ENCODE measurements at regions not wholly inside any gene's neighbourhood (a gene's known extent, or its start where the extent isn't known, plus 50 kb on each side); places are given as distances from the start of the nearest gene placed in this dataset.

DNA sequence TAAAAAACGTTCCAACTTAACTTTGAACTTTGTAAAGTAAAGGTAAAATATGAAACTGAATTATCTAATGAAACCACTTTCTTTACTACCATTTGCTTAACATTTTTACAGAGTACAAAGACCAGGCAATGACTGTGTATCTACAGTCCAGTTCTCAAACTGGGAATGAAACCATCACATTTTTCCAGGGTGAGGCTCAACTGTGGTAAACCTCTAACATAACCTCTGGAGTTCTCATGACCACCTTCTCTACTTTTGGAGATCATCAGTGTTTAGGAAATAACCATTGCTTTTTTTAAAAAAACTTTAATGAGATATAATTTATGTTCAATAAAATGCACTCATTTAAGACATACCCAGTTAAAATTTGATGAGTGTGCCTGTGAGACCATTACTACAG, 223.5 kb downstream of the RNF152 start:
- TF ChIP-seq, protein P1, sequence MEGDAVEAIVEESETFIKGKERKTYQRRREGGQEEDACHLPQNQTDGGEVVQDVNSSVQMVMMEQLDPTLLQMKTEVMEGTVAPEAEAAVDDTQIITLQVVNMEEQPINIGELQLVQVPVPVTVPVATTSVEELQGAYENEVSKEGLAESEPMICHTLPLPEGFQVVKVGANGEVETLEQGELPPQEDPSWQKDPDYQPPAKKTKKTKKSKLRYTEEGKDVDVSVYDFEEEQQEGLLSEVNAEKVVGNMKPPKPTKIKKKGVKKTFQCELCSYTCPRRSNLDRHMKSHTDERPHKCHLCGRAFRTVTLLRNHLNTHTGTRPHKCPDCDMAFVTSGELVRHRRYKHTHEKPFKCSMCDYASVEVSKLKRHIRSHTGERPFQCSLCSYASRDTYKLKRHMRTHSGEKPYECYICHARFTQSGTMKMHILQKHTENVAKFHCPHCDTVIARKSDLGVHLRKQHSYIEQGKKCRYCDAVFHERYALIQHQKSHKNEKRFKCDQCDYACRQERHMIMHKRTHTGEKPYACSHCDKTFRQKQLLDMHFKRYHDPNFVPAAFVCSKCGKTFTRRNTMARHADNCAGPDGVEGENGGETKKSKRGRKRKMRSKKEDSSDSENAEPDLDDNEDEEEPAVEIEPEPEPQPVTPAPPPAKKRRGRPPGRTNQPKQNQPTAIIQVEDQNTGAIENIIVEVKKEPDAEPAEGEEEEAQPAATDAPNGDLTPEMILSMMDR (IDR thresholded peaks at IDR 0.05): no peak
- TF ChIP-seq POLR2A (IDR thresholded peaks at IDR 0.05): no peak
